Esophagus squamous epithelium (tissue), 4 donors: ENCODE measurements at regions not wholly inside any gene's neighbourhood (a gene's known extent, or its start where the extent isn't known, plus 50 kb on each side); places are given as distances from the start of the nearest gene placed in this dataset.

ENCODE experiments used
- POLR2A ChIP-seq, 4 donors: fragments of 450-650 bp; IDR thresholded peaks; one replicate each; pipeline ENCODE4 v1.6.1; 2017; ENCODE audit warnings: antibody characterized with exemption in 4 of 4, mild to moderate bottlenecking in 4 of 4, moderate library complexity in 3 of 4
- TF ChIP-seq, protein P1 (sequence below), 6 experiments: fragments of 450-650 bp in 4 of 6; fragments of 200-600 bp in 2 of 6; sonication (generic) in 2 of 6; IDR thresholded peaks; one replicate each; pipeline ENCODE4 v1.5.1; 2016 to 2019; ENCODE audit warnings: antibody characterized with exemption in 6 of 6, mild to moderate bottlenecking in 4 of 6, moderate library complexity in 4 of 6

DNA sequence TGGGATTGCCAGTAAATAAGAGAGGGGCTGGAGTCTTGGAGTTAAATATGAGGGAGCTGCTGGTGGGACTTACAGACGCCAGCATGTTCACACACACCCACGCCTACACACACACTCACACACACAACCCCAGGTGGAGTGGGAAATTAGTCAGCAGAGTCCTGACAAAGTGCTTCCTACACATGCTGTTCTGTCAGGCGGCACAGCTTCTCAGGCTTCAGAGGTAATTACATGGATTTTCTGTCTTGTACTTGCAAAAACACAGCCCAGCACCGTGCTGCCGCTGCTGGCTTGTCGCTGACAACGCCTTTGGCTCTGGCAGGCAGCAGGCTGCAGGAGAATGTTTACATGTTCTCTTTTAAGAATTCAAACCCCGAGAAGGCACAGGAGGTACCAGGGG, 1186.3 kb upstream of the CELF4 start:
- TF ChIP-seq, protein P1, sequence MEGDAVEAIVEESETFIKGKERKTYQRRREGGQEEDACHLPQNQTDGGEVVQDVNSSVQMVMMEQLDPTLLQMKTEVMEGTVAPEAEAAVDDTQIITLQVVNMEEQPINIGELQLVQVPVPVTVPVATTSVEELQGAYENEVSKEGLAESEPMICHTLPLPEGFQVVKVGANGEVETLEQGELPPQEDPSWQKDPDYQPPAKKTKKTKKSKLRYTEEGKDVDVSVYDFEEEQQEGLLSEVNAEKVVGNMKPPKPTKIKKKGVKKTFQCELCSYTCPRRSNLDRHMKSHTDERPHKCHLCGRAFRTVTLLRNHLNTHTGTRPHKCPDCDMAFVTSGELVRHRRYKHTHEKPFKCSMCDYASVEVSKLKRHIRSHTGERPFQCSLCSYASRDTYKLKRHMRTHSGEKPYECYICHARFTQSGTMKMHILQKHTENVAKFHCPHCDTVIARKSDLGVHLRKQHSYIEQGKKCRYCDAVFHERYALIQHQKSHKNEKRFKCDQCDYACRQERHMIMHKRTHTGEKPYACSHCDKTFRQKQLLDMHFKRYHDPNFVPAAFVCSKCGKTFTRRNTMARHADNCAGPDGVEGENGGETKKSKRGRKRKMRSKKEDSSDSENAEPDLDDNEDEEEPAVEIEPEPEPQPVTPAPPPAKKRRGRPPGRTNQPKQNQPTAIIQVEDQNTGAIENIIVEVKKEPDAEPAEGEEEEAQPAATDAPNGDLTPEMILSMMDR (IDR thresholded peaks at IDR 0.05): no peak
- TF ChIP-seq POLR2A (IDR thresholded peaks at IDR 0.05): no peak
